LNCaP clone FGC (cell line): ENCODE measurements at regions not wholly inside any gene's neighbourhood (a gene's known extent, or its start where the extent isn't known, plus 50 kb on each side); places are given as distances from the start of the nearest gene placed in this dataset.

ENCODE experiments used
- DNase-seq: peaks from one replicate; pipeline ENCODE4 v3.0.0-alpha.2; 2011; ENCODE audit warnings: low read depth
- H3K4me3 ChIP-seq: 2 replicates; pipeline ENCODE4 v1.5.1; 2011; ENCODE audit warnings: mild to moderate bottlenecking, low read depth, low read length, control low read depth
- CTCF ChIP-seq: IDR thresholded peaks from 2 replicates; pipeline ENCODE4 v1.5.1; 2012; ENCODE audit warnings: mild to moderate bottlenecking; ENCODE audit not compliant: control insufficient read depth, insufficient read depth; ENCODE audit errors: extremely low read depth

DNA sequence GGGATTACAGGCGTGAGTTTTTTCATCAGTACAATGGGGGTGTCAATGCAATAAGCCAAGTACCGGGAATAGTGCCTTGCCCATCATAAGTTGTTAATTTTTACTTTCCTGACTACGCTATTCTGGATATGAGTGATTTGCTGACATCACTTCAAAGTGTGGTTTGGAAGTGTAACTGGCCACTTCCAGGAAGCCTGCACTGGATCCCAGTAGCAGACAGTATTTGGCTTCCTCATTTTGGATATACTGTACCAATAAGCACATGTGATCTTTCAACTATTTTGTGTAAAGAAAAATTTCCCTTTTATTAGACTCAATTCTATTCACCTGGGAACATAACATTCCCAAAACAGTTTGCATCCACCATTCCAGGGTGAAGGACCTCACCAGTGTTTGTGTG is 417.7 kb upstream of the KLF4 start:
- H3K4me3 ChIP-seq, result no peak overlapping the region
- no peak for TF ChIP-seq CTCF
- DNase-seq, result no peak

DNA sequence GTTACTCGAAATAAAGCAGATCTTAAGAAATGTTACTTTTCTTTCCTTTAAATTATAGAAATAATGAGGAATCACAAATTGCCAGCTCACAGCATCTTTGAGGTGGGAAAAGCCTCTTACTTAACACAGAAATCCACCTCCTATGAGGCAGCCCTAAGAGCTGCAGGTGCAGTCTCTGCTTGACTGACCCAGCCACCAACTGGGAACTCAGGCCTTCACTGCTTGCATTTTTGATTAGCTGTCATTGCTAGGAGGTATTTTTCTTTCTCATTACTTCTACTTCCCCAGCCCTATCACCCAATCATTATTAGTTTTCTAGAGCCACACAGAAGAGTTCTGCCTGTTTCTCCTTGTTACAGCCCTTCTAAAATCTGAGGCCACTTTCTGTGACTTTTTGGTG is 416.5 kb upstream of the KLF4 start:
- no peak for TF ChIP-seq CTCF
- no peak for DNase-seq
- H3K4me3 ChIP-seq, result no peak overlapping the region

- DNase-seq, result no peak
- TF ChIP-seq CTCF, result no peak
- no peak overlapping the region for H3K4me3 ChIP-seq
These were observed 415.9 kb upstream of the KLF4 start for GRCh38 chr9:107905308-107906020.

DNA sequence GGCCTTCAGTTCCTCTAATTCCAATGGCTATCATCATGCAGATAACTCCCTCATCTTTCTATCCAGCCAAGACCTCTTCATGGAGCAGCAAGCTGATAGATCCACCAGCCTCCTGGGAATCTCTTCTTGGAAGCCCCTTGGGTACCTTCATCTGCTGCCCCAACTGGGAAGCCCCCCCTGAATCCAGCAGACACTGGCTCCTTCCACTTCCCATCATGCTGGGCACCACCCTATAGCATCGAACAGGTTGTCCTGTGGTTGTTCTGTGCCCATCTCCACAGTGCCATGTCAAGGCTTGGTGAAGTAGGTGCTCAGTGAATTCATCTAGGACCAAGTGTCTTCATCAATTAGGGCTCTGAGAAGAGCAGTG is 410.4 kb upstream of the KLF4 start:
- DNase-seq, result no peak
- H3K4me3 ChIP-seq, result no peak overlapping the region
- no peak for TF ChIP-seq CTCF

- TF ChIP-seq CTCF, result no peak
- DNase-seq, result no peak
- H3K4me3 ChIP-seq, result no peak overlapping the region
These were observed 409.2 kb upstream of the KLF4 start for GRCh38 chr9:107898761-107899160.

DNA sequence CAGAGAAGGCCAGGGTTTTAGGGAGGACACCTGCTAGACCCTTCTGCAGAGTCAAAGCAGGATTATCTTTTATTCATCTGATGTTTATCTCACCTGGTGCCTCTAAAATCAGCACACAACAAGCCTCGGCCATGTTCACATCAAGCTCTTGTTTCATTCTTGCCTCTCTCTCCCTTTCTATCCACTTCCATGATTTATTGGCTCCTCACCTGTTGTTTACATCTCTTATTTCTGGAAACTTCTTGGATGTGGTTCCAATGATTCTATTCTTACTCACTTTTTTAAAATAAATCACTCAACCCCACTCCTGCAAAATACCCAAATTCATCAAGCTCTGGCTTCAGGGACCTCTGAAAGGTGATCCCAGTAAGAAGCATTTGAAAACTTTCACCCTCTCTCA is 407.0 kb upstream of the KLF4 start:
- TF ChIP-seq CTCF, result no peak
- no peak for DNase-seq
- no peak overlapping the region for H3K4me3 ChIP-seq

GRCh38 chr9:107895501-107896001 is 406.0 kb upstream of the KLF4 start:
- no peak for TF ChIP-seq CTCF
- DNase-seq, result no peak
- H3K4me3 ChIP-seq, result no peak overlapping the region
